Activated CD4-positive, alpha-beta T cell treated with anti-CD3 and anti-CD28 coated beads, Interleukin-2, amount 50 U/mL, for 16 hours (primary cell): ENCODE measurements at regions not wholly inside any gene's neighbourhood (a gene's known extent, or its start where the extent isn't known, plus 50 kb on each side); places are given as distances from the start of the nearest gene placed in this dataset.

Experiments
- DNase-seq: peaks from one replicate; pipeline ENCODE4 v3.0.0-alpha.2; 2020

DNA sequence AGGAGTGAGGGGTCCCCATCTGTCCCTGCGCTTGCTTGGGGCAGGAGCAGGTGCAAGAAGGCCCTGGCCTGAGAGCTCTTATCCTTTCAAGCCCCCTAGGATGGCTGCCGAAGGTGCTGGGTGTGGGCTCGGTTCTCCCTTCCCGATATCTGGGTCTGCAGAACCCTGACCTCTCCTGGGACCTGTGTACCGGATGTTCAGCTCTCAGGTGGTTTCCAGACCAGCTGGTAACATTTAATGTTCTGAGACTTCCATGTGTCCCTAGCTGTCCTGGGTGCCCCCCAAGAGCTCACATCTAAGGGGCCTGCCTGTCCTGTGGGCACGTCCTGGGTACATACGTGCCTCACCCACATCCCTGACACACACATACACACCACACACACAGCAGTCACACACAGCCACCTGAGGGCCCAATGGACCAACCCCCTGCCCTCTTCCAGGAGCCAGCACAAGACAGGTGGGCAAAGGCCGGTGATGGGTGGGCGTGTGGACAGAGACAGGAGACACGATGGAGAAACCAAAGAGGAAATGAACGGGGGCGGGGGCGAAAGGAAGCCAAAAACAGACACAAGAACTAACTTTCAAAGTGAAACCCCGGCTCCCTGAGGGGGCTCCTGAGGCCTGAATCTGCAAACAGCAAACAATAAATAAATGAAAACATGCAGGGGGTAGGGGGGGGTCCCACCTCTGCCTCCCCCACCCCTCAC lies 124.3 kb downstream of the PTPRS start:
- DNase-seq: no peak

GRCh38 chr19:5215431-5215830 lies 125.2 kb downstream of the PTPRS start:
- no peak for DNase-seq

GRCh38 chr19:5214902-5215301 lies 125.7 kb downstream of the PTPRS start:
- DNase-seq: no peak

- no peak for DNase-seq
Observed at GRCh38 chr19:5214371-5214770, 126.2 kb downstream of the PTPRS start.

- no peak for DNase-seq
Observed at GRCh38 chr19:5213667-5214066, 126.9 kb downstream of the PTPRS start.

GRCh38 chr19:5212101-5212500 lies 128.5 kb downstream of the PTPRS start:
- no peak for DNase-seq

GRCh38 chr19:5211217-5211822 lies 129.3 kb downstream of the PTPRS start:
- DNase-seq: no peak

DNA sequence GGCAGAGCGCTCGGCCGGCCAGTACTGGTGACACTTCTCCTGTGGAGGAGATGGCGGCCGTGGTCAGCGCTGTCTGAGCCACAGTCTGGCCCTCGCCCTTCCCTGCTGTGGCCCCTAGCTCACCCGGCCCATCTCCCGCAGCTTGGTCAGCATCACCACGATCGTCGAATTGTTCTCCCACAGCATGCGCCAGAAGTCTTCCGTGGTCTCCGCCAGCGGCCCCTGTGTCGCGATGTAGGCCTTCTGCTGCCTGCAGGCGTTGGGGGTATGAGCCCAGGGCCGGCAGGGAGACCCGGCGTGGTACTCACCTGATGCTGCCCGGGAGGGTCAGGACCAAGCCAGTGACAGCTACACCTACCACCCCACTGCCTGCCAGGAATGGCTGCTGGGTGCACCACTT lies 130.1 kb downstream of the PTPRS start:
- no peak for DNase-seq

- DNase-seq: no peak
Observed at GRCh38 chr19:5207806-5208205, 132.8 kb downstream of the PTPRS start.

DNA sequence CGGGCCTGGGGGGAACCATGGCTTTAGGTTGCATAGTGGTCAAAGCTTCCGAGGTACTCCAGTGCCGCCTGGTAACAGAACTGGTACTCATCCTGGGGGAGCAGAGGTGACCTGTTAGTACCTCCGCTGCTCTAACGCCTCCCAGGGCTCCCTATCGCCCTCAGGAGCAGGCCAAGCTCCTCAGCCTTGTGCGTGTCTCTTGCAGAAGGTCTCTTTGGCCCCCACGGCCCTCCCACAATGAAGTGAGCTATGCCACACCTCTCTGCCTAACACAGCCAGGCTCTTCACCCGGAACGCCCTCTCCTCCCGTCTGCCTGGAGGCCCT lies 133.9 kb downstream of the PTPRS start:
- DNase-seq: no peak

DNA sequence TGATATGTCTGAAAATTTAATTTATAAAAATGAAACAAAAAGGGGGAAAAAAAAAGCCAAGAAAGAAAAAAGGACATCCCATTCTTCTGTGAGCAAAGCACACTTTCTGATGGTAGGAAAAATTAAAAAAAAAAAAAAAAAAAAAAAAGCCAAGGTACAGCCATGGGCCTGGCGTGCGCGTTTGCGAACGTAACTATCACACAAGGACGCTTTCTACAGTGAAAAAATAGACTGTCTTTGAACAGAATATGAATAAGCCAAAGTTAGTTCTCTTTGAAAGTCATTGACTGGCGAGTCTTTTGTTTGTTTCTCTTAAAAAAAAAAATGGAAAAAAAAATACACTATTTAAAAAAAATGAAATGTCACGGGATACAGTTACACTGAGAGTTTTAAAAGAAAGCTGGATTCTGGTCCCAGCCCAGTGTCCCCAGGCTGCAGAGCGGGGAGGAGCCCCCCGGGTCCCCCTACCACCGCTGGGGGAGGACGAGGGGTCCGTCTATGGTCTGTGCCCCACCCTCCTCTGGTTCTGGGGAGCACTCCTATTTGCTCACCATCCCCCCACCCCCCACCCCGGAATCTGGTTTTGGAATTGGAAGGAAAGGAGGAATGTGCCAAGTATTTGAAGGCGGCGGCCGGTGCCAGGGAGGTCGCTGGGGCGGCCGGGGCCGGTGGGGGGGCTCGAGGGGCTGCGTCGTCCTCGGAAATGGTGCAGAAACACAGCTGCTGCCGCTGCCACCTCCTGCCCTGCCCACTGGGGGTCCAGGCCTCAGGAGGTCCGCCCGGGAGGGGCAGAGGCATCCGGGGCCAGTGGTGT lies 134.5 kb downstream of the PTPRS start:
- no peak for DNase-seq

DNA sequence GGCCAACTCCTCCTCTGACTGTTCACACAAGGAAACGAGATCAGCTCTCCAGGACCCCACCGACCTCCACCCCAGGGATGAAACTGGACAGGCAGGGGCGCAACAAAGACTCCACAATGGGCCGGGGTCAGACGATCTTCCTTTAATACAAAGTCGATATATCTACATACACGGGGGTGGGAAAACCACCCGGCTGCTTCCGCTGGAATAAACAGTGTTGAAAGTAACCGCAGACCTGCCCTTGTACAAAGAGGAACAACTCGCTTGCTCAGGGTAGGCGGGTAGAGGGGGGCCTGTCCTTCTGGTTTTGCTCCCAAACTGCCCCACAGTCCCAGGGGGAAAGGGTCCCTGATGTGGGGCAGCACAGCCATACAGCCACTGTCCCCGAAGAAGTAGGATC lies 135.2 kb downstream of the PTPRS start:
- no peak for DNase-seq

DNA sequence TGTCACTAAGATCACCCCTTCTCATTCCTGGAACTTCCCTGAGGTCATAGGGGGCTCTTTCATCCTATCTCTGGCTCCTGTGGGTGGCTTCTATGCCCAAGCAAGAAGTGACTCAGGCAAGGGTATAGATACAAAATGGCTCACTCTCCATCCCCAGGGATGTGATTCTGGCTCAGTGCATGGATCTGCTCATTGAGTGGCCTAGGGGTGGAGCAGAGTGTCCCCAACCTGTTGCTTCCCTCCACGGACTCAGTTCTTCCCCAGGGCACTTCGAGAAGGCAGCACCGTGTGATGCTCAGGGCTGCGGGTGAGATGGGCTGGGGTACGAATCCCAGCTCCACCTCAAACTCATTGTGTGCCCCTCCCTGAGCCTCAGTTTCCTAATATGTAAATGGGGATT lies 136.4 kb downstream of the PTPRS start:
- DNase-seq: no peak
